Sigmoid colon (tissue), 4 donors: ENCODE measurements at regions not wholly inside any gene's neighbourhood (a gene's known extent, or its start where the extent isn't known, plus 50 kb on each side); places are given as distances from the start of the nearest gene placed in this dataset.

Source experiments
- EP300 ChIP-seq, 4 donors: sonication (generic); formaldehyde crosslinking; IDR thresholded peaks; one replicate each; pipeline ENCODE4 v1.6.1; 2017; ENCODE audit warnings: antibody characterized with exemption in 4 of 4
- POLR2A ChIP-seq, 2 donors: fragments of 450-650 bp; IDR thresholded peaks; one replicate each; pipeline ENCODE4 v1.6.1; 2016; ENCODE audit warnings: antibody characterized with exemption in 2 of 2, mild to moderate bottlenecking in 2 of 2, moderate library complexity in 2 of 2
- POLR2AphosphoS5 ChIP-seq, 4 donors: sonication (generic); formaldehyde crosslinking; IDR thresholded peaks; one replicate each; pipeline ENCODE4 v1.6.1; 2017; ENCODE audit warnings: antibody characterized with exemption in 4 of 4
- TF ChIP-seq, protein P1 (sequence below), 4 experiments: fragments of 450-650 bp in 3 of 4; fragments of 200-600 bp in 1 of 4; IDR thresholded peaks; one replicate each; pipeline ENCODE4 v1.5.1; 2016 to 2019; ENCODE audit warnings: antibody characterized with exemption in 4 of 4, mild to moderate bottlenecking in 3 of 4, moderate library complexity in 2 of 4

DNA sequence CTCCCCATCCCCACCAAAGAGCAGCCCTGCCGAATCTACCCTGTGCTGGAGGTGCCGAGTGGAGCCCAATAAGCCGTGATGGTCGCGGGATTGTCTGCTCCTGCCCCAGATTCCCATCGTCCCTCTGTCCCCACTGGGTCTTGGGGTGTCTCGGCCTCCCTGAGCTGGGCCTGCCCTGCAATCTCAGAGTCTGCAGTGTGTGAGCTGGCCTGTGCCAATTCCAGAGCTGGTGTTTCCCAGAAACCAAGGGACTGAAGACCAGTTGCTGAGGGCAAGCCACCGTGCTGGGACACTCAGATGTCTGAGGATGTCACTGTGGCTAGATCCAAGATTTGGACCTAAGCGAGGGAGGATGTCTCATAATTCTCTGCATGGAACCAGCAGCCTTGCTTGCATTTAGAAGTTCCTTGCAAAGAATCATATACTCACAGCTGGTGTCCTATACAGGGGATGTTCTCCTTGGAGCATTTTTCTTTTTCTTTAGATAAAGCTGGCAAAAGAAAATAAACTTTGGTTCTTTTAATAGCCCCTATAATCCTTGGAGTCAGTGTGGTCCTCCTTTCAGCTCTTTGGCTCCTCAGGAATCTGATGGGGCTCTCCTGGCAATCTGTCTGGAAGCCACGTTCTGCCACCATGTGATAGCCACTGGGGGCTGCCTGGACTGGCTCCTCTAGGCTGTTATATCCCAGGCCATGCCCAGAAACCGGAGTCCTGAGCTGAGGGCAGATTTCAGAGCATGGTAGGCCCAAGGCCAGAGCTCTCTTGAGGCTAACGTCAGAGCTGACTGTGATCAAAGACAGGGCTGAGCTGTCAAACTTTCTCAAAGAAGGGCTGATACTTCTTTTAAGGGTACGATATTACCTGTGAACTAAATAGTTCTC lies 140.1 kb upstream of the HAAO start:
- TF ChIP-seq, protein P1, sequence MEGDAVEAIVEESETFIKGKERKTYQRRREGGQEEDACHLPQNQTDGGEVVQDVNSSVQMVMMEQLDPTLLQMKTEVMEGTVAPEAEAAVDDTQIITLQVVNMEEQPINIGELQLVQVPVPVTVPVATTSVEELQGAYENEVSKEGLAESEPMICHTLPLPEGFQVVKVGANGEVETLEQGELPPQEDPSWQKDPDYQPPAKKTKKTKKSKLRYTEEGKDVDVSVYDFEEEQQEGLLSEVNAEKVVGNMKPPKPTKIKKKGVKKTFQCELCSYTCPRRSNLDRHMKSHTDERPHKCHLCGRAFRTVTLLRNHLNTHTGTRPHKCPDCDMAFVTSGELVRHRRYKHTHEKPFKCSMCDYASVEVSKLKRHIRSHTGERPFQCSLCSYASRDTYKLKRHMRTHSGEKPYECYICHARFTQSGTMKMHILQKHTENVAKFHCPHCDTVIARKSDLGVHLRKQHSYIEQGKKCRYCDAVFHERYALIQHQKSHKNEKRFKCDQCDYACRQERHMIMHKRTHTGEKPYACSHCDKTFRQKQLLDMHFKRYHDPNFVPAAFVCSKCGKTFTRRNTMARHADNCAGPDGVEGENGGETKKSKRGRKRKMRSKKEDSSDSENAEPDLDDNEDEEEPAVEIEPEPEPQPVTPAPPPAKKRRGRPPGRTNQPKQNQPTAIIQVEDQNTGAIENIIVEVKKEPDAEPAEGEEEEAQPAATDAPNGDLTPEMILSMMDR (IDR thresholded peaks at IDR 0.05), result no peak
- TF ChIP-seq POLR2AphosphoS5 (IDR thresholded peaks at IDR 0.05), result peak in 2 of 4 donors; percentile 17 to 41
- no peak for TF ChIP-seq POLR2A (IDR thresholded peaks at IDR 0.05)
- TF ChIP-seq EP300 (IDR thresholded peaks at IDR 0.05), result no peak
